HEK293 (cell line): ENCODE measurements at regions not wholly inside any gene's neighbourhood (a gene's known extent, or its start where the extent isn't known, plus 50 kb on each side); places are given as distances from the start of the nearest gene placed in this dataset.
A peak's percentile ranks its signal among the peaks of the same experiment; 100 is the strongest.

Source experiments
- ATF2 ChIP-seq: fragments of 450-650 bp; formaldehyde crosslinking; IDR thresholded peaks from 2 replicates; pipeline ENCODE4 v1.5.1; 2016; ENCODE audit warnings: missing biosample characterization, missing genetic modification characterization, low read depth
- INSM2 ChIP-seq: fragments of 450-650 bp; formaldehyde crosslinking; IDR thresholded peaks from 2 replicates; pipeline ENCODE4 v1.5.1; 2016; ENCODE audit warnings: missing biosample characterization, missing genetic modification characterization
- KLF1 ChIP-seq: fragments of 450-650 bp; formaldehyde crosslinking; IDR thresholded peaks from 2 replicates; pipeline ENCODE4 v1.5.1; 2016; ENCODE audit warnings: missing biosample characterization, missing genetic modification characterization
- KLF17 ChIP-seq: fragments of 450-650 bp; formaldehyde crosslinking; IDR thresholded peaks from 2 replicates; pipeline ENCODE4 v1.5.1; 2016; ENCODE audit warnings: missing biosample characterization, missing genetic modification characterization
- PRDM4 ChIP-seq: fragments of 450-650 bp; formaldehyde crosslinking; IDR thresholded peaks from 2 replicates; pipeline ENCODE4 v1.5.1; 2017; ENCODE audit warnings: missing biosample characterization, missing genetic modification characterization
- REPIN1 ChIP-seq: fragments of 450-650 bp; formaldehyde crosslinking; IDR thresholded peaks from 2 replicates; pipeline ENCODE4 v1.5.1; 2017; ENCODE audit warnings: missing biosample characterization, missing genetic modification characterization, low read depth
- TRIM28 ChIP-seq: IDR thresholded peaks from 2 replicates; pipeline ENCODE4 v1.6.1; 2011; ENCODE audit warnings: low read length, control low read depth, borderline replicate concordance
- TSHZ1 ChIP-seq: fragments of 450-650 bp; formaldehyde crosslinking; IDR thresholded peaks from 2 replicates; pipeline ENCODE4 v1.5.1; 2016; ENCODE audit warnings: missing biosample characterization, missing genetic modification characterization, borderline replicate concordance
- WT1 ChIP-seq: fragments of 450-650 bp; formaldehyde crosslinking; IDR thresholded peaks from 2 replicates; pipeline ENCODE4 v1.5.1; 2016; ENCODE audit warnings: missing biosample characterization, missing genetic modification characterization
- YY2 ChIP-seq: fragments of 450-650 bp; formaldehyde crosslinking; IDR thresholded peaks from 2 replicates; pipeline ENCODE4 v1.5.1; 2016; ENCODE audit warnings: missing biosample characterization, missing genetic modification characterization
- ZBTB21 ChIP-seq: fragments of 450-650 bp; formaldehyde crosslinking; IDR thresholded peaks from 2 replicates; pipeline ENCODE4 v1.5.1; 2017; ENCODE audit warnings: missing biosample characterization, missing genetic modification characterization
- ZNF132 ChIP-seq: fragments of 450-650 bp; formaldehyde crosslinking; IDR thresholded peaks from 2 replicates; pipeline ENCODE4 v1.5.1; 2017; ENCODE audit warnings: missing biosample characterization, missing genetic modification characterization, borderline replicate concordance
- ZNF169 ChIP-seq: fragments of 450-650 bp; formaldehyde crosslinking; IDR thresholded peaks from 2 replicates; pipeline ENCODE4 v1.5.1; 2016; ENCODE audit warnings: missing biosample characterization, missing genetic modification characterization
- ZNF2 ChIP-seq: fragments of 450-650 bp; formaldehyde crosslinking; IDR thresholded peaks from 2 replicates; pipeline ENCODE4 v1.5.1; 2016; ENCODE audit warnings: missing biosample characterization, missing genetic modification characterization
- ZNF266 ChIP-seq: fragments of 450-650 bp; formaldehyde crosslinking; IDR thresholded peaks from 2 replicates; pipeline ENCODE4 v1.5.1; 2016; ENCODE audit warnings: missing biosample characterization, missing genetic modification characterization, low read depth
- ZNF280D ChIP-seq: fragments of 450-650 bp; formaldehyde crosslinking; IDR thresholded peaks from 2 replicates; pipeline ENCODE4 v1.5.1; 2016; ENCODE audit warnings: missing biosample characterization, missing genetic modification characterization
- ZNF292 ChIP-seq: fragments of 450-650 bp; formaldehyde crosslinking; IDR thresholded peaks from 2 replicates; pipeline ENCODE4 v1.5.1; 2016; ENCODE audit warnings: low read depth, missing biosample characterization, missing genetic modification characterization, borderline replicate concordance
- ZNF311 ChIP-seq: fragments of 450-650 bp; formaldehyde crosslinking; IDR thresholded peaks from 2 replicates; pipeline ENCODE4 v1.5.1; 2017; ENCODE audit warnings: missing biosample characterization, missing genetic modification characterization, borderline replicate concordance
- ZNF549 ChIP-seq: fragments of 450-650 bp; IDR thresholded peaks from 2 replicates; pipeline ENCODE4 v1.5.1; 2018; ENCODE audit warnings: missing biosample characterization, missing genetic modification characterization, mild to moderate bottlenecking, inconsistent platforms, moderate library complexity
- ZNF585B ChIP-seq: fragments of 450-650 bp; formaldehyde crosslinking; IDR thresholded peaks from 2 replicates; pipeline ENCODE4 v1.5.1; 2016; ENCODE audit warnings: missing biosample characterization, missing genetic modification characterization
- ZNF629 ChIP-seq: fragments of 450-650 bp; formaldehyde crosslinking; IDR thresholded peaks from 2 replicates; pipeline ENCODE4 v1.5.1; 2017; ENCODE audit warnings: missing biosample characterization, missing genetic modification characterization
- ZNF639 ChIP-seq: fragments of 450-650 bp; formaldehyde crosslinking; IDR thresholded peaks from 2 replicates; pipeline ENCODE4 v1.5.1; 2016; ENCODE audit warnings: missing biosample characterization, missing genetic modification characterization
- ZNF664 ChIP-seq: fragments of 450-650 bp; formaldehyde crosslinking; IDR thresholded peaks from 2 replicates; pipeline ENCODE4 v1.5.1; 2016; ENCODE audit warnings: missing biosample characterization, missing genetic modification characterization
- ZNF707 ChIP-seq: fragments of 450-650 bp; formaldehyde crosslinking; IDR thresholded peaks from 2 replicates; pipeline ENCODE4 v1.5.1; 2016; ENCODE audit warnings: missing biosample characterization, missing genetic modification characterization

- TF ChIP-seq ATF2 (tag by site-specific recombination) (peak; percentile 87), TSHZ1 (no peak), ZNF639 (no peak), ZNF664 (no peak), ZNF549 (tag by site-specific recombination) (no peak), ZNF2 (tag by site-specific recombination) (no peak), REPIN1 (tag by site-specific recombination) (no peak), TRIM28 (peak; percentile 64), ZNF132 (tag by site-specific recombination) (no peak), ZNF266 (tag by site-specific recombination) (no peak), ZNF585B (tag by site-specific recombination) (no peak), ZBTB21 (0 out of 2 replicates have a peak, but pooled peaks have one; percentile 34), ZNF629 (tag by site-specific recombination) (peak; percentile 41; the same call in 1 of the 2 replicates), ZNF280D (tag by site-specific recombination) (no peak), KLF1 (no peak), ZNF292 (no peak), ZNF169 (tag by site-specific recombination) (no peak), INSM2 (no peak), PRDM4 (tag by site-specific recombination) (no peak), ZNF311 (tag by site-specific recombination) (no peak), YY2 (tag by site-specific recombination) (no peak), ZNF707 (tag by site-specific recombination) (no peak), KLF17 (no peak), WT1 (tag by site-specific recombination) (no peak)
Measured at GRCh38 chr3:150268426-150269391, 139.4 kb upstream of the TSC22D2 start (continued).
